Gastroesophageal sphincter (tissue), 4 donors: ENCODE measurements at regions not wholly inside any gene's neighbourhood (a gene's known extent, or its start where the extent isn't known, plus 50 kb on each side); places are given as distances from the start of the nearest gene placed in this dataset.

Source experiments
- ATAC-seq: fragments of 150-250 bp; one replicate; pipeline ENCODE4 v1.9.1; 2016; ENCODE audit warnings: mild to moderate bottlenecking, moderate library complexity
- H3K27ac ChIP-seq, 4 donors: fragments of 200-600 bp; sonication (generic) in 3 of 4; 1 replicate in 3 of 4; 2 replicates in 1 of 4; pipeline ENCODE4 v1.5.1; 2016 to 2019
- H3K27me3 ChIP-seq: fragments of 200-600 bp; sonication (generic); one replicate; pipeline ENCODE4 v1.5.1; 2019
- H3K36me3 ChIP-seq, 2 donors: fragments of 200-600 bp; sonication (generic); one replicate each; pipeline ENCODE4 v1.5.1; 2019; ENCODE audit warnings: control low read depth in 1 of 2
- H3K4me1 ChIP-seq, 3 donors: fragments of 200-600 bp; sonication (generic); 1 replicate in 2 of 3; 2 replicates in 1 of 3; pipeline ENCODE4 v1.5.1; 2016 to 2019; ENCODE audit warnings: control low read depth in 2 of 3
- H3K4me3 ChIP-seq, 2 donors: fragments of 200-600 bp; sonication (generic); one replicate each; pipeline ENCODE4 v1.5.1; 2019; ENCODE audit warnings: mild to moderate bottlenecking in 1 of 2, moderate library complexity in 1 of 2
- H3K9me3 ChIP-seq, 3 donors: fragments of 200-600 bp; sonication (generic); one replicate each; pipeline ENCODE4 v1.5.1; 2017 to 2019; ENCODE audit warnings: control low read depth in 2 of 3
- CTCF ChIP-seq, 4 experiments: fragments of 200-600 bp in 2 of 4; fragments of 450-650 bp in 2 of 4; sonication (generic) in 1 of 4; IDR thresholded peaks; one replicate each; pipeline ENCODE4 v1.5.1; 2017 to 2019; ENCODE audit warnings: antibody characterized with exemption in 4 of 4, mild to moderate bottlenecking in 2 of 4, moderate library complexity in 2 of 4
- EP300 ChIP-seq: sonication (generic); formaldehyde crosslinking; IDR thresholded peaks from one replicate; pipeline ENCODE4 v1.6.1; 2017; ENCODE audit warnings: antibody characterized with exemption, mild to moderate bottlenecking
- POLR2A ChIP-seq, 2 donors: fragments of 450-650 bp; IDR thresholded peaks; one replicate each; pipeline ENCODE4 v1.6.1; 2017; ENCODE audit warnings: antibody characterized with exemption in 2 of 2, mild to moderate bottlenecking in 2 of 2, moderate library complexity in 1 of 2
- POLR2AphosphoS5 ChIP-seq: sonication (generic); formaldehyde crosslinking; IDR thresholded peaks from one replicate; pipeline ENCODE4 v1.6.1; 2017; ENCODE audit warnings: antibody characterized with exemption
- WGBS, 2 donors: methylation state at CpG; one replicate each; pipeline ENCODE4 v1.1.5; 2018; ENCODE audit warnings: low coverage in 1 of 2; 5-methylcytosine and 5-hydroxymethylcytosine counted together

DNA sequence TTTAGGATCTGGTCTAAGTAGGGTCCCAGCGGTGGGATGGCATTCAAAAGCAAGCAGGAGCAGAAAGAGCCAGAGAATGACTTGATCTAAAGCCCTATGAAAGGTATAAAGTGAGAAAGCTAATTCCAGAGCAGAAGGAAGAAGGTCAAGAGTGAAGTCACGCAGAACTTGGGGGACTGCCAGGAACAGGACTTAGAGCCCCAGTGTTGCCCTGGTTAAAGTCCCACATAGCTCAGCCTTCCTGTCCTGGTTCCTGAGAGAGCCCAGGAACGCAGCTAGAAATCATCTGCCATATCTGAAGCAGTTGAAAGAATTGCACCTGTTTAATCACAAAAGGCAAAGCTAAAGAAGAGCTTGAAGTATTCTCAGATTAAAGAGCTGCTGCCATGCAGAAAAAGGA is 160.6 kb upstream of the ATP1B1 start:
- Histone ChIP-seq H3K27ac (peak overlapping the region; percentile 35 to 69 (median 58)), H3K36me3 (no peaks in the 10 kb centered on the region), H3K4me1 (peaks cover 10 to 18% (median 10%) of the 10 kb centered on the region in 3 donors), H3K9me3 (no peaks in the 10 kb centered on the region), H3K4me3 (no peak overlapping the region), H3K27me3 (no peaks in the 10 kb centered on the region)
- WGBS, 2 donors, result 0 to 28% methylated on average over 2 to 3 of the region's 3 CpGs
- ATAC-seq, result peak; percentile 66
- no peak for TF ChIP-seq CTCF (IDR thresholded peaks at IDR 0.05)
- peak; percentile 51 for TF ChIP-seq POLR2AphosphoS5

GRCh38 chr1:168947041-168947440 is 159.4 kb upstream of the ATP1B1 start:
- no peaks in the 10 kb centered on the region for H3K36me3 ChIP-seq
- no peak overlapping the region for H3K4me3 ChIP-seq
- ATAC-seq, result no peak
- no peak overlapping the region for H3K27ac ChIP-seq
- no peaks in the 10 kb centered on the region for H3K27me3 ChIP-seq
- H3K4me1 ChIP-seq, result peaks cover 10 to 18% (median 10%) of the 10 kb centered on the region in 3 donors
- WGBS, 2 donors, result 81% methylated on average over 2 of the region's 2 CpGs; no CpG with 5 or more reads in 1 of the 2 donors
- no peak for TF ChIP-seq POLR2A (IDR thresholded peaks at IDR 0.05)
- TF ChIP-seq POLR2AphosphoS5, result no peak
- TF ChIP-seq EP300, result no peak
- TF ChIP-seq CTCF (IDR thresholded peaks at IDR 0.05), result no peak
- no peaks in the 10 kb centered on the region for H3K9me3 ChIP-seq

DNA sequence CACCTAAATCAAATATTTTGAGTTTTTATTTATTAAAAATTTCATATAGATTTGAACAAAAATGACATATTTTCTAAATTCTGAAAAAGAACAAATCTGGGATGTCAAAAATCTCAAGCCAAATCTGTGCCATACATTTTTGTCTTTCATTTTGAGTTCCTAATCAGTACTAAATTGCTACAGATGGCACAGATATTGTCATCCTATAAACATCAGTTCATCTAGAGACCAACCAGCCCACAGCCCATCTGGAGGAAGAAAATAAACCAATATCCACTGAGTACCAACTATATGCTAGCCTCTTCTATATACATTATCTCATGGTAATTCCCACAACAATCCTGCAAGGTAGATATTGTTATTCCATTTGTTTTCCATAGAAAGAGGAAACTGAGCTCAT is 156.8 kb upstream of the ATP1B1 start:
- Histone ChIP-seq H3K9me3 (no peaks in the 10 kb centered on the region), H3K27ac (no peak overlapping the region), H3K27me3 (no peaks in the 10 kb centered on the region), H3K4me1 (peaks cover 10 to 18% (median 10%) of the 10 kb centered on the region in 3 donors), H3K36me3 (no peaks in the 10 kb centered on the region), H3K4me3 (no peak overlapping the region)
- TF ChIP-seq POLR2AphosphoS5 (no peak), EP300 (no peak), POLR2A (IDR thresholded peaks at IDR 0.05) (no peak), CTCF (IDR thresholded peaks at IDR 0.05) (no peak)
- ATAC-seq, result no peak

- Histone ChIP-seq H3K36me3 (no peaks in the 10 kb centered on the region), H3K4me1 (no peaks in the 10 kb centered on the region), H3K27ac (no peak overlapping the region), H3K4me3 (no peak overlapping the region), H3K27me3 (no peaks in the 10 kb centered on the region), H3K9me3 (no peaks in the 10 kb centered on the region)
- TF ChIP-seq POLR2A (IDR thresholded peaks at IDR 0.05), result no peak
- TF ChIP-seq POLR2AphosphoS5, result no peak
- TF ChIP-seq EP300, result no peak
- WGBS, 2 donors, result 86 to 100% methylated on average over 1 of the region's 2 CpGs
- ATAC-seq, result no peak
Measured at GRCh38 chr1:168957818-168958217, 148.7 kb upstream of the ATP1B1 start.

DNA sequence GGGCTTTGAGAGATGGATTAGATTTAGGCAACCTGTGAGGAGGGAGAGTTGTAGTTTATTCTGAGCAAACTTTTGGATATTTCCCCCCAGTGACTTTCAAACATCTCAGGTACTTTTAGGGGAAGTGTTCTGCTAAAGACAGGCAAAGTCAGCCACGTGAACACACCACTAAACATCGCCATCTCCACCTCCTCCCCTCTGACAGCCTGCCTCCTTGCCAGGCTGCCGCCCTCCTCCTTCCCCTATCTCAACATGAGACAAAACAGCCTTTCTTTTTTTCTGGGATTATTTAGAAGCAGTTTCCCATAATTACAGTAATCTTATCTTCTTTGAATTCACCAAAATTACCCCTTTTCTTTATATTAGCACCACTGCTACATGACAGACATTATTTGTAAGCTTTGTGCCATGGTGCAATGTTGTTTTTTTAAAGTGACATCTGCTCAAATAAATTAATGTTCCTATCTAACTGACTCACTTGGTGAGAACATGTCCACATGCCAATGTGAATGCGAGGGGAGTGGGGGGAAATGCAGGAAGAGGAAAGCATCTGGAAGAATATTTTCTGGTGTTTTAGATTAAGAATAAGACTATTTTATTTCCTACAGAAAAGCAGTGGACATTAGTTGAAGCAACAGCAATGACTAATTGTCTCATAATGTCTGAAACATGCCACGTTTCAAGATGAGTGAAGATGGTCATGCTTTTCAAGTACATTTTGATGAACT is 147.8 kb upstream of the ATP1B1 start:
- TF ChIP-seq POLR2A (IDR thresholded peaks at IDR 0.05), result no peak
- TF ChIP-seq POLR2AphosphoS5, result no peak
- TF ChIP-seq EP300, result no peak
- TF ChIP-seq CTCF (IDR thresholded peaks at IDR 0.05), result no peak
- no peaks in the 10 kb centered on the region for H3K27me3 ChIP-seq
- no peak overlapping the region for H3K4me3 ChIP-seq
- no peak overlapping the region for H3K27ac ChIP-seq
- WGBS, 2 donors, result 68 to 82% methylated on average over 4 of the region's 5 CpGs
- H3K36me3 ChIP-seq, result no peaks in the 10 kb centered on the region
- no peaks in the 10 kb centered on the region for H3K9me3 ChIP-seq
- no peaks in the 10 kb centered on the region for H3K4me1 ChIP-seq
- no peak for ATAC-seq
